HG02623 (cell line): ENCODE measurements at regions not wholly inside any gene's neighbourhood (a gene's known extent, or its start where the extent isn't known, plus 50 kb on each side); places are given as distances from the start of the nearest gene placed in this dataset.
"Not testable (repeated sequence)": the region's sequence is repeated elsewhere in the genome, so short reads cannot be mapped to it uniquely, and the experiment has no call there.

ENCODE experiments used
- ATAC-seq: cut with Tn5 transposase; IDR thresholded peaks from one replicate; pipeline ENCODE4 v1.9.1; 2021; ENCODE audit warnings: moderate library complexity; ENCODE audit not compliant: unreplicated experiment

DNA sequence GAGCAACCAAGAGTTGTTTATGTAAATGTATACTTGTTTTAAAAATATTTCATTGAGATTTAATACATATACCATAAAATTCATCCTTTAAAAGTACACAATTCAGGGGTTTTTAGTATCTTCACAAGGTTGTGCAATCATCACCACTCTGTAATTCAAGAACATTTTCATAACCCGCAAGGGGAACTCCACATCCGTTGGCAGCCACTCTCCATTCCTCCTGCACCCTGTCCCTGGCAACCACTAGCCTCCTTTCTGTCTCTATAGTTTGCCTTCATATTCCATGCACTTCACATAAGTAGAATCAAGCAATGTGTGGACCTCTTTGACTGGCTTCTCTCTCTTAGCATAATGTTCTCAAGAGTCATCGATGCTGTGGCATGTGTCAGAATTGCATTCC, 104.2 kb upstream of the PDE10A start:
- ATAC-seq: no peak

DNA sequence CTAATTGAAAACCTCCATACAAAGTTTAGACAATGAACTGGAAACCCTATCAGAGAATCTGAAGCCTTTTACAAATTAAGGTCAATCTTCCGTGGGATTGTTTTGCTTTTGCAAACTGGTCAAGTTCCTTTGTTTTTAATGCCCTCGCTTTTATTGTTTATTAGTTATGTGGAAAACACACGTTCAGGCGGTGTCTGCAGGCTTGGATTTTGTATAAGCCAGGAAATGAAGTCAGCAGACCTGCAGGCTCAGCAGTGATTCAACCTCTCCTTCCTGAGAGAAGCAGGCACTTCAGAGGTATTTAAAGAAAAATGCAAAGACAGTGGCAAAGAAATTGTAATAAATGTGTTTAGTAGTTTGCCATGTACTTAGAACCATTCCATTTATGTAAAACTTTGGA, 103.4 kb upstream of the PDE10A start:
- no peak for ATAC-seq

- ATAC-seq: no peak
These were observed 103.0 kb upstream of the PDE10A start for GRCh38 chr6:165766026-165766425.

DNA sequence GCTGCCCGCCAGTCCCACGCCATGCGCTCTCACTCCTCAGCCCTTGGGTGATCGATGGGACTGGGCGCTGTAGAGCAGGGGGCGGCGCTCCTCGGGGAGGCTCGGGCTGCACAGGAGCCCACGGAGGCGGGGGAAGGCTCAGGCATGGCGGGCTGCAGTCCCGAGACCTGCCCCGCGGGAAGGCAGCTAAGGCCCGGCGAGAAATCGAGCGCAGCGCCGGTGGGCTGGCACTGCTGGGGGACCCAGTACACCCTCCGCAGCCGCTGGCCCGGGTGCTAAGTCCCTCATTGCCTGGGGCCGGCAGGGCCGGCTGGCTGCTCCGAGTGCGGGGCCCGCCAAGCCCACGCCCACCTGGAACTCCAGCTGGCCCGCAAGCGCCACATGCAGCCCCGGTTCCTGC, 102.2 kb upstream of the PDE10A start:
- not testable (repeated sequence) for ATAC-seq

DNA sequence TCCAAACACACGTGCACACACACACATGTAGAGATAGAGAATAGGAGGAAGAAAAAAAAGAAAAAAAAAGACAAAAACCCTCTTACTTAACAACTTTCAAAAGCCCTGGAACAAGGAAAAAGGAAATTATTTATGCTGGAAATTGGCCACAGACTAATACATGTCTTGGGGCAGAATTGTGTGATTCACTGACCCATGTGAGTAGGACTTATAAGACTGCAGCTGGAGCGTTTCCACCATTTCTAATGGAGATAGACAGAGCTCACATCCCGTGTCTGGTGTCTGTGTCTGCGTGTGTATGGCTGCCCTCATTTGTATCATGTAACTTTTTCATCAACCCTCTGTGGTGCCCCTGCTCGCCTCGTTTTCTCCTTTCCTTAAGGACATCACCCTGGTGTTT, 99.8 kb upstream of the PDE10A start:
- no peak for ATAC-seq

GRCh38 chr6:165762125-165762524, 99.1 kb upstream of the PDE10A start:
- ATAC-seq: no peak

DNA sequence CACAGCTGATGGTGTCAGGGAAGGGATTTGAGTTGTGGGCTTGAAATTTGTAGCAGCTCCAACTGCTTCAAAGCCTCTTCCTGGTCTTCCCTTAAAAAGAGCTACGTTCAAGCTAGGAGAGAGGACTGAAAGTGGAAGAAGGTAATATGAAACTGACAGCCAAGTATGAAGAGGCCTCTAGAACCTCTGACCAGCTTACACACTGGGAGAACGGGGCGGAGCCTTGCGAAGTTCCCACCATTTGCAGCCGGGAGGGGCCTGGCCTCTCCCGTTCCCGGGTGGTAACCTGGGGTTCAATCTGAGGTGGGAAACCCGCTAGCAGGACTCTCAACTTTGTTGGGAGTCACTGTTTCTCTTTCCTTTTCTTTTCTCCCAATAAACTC, 97.8 kb upstream of the PDE10A start:
- ATAC-seq: no peak

GRCh38 chr6:165760126-165760802, 97.2 kb upstream of the PDE10A start:
- no peak for ATAC-seq

DNA sequence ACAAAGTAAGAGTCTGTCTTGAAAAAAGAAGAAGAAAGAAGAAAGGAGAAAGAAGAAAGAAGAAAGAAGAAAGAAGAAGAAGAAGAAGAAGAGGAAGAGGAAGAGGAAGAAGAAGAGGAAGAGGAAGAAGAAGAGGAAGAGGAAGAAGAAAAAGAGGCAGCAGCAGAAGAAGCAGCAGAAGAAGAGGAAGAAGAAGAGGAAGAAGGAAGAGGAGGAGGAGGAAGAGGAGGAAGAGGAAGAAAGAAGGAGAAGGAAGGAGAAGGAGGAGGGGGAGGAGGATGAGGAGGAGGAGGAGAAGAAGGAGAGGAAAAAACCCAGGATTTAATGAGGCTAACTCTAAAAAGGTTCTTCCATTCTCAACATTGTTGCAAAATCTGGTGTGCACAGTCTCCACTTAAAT, 95.4 kb upstream of the PDE10A start:
- no peak for ATAC-seq

GRCh38 chr6:165755583-165755982, 92.5 kb upstream of the PDE10A start:
- ATAC-seq: no peak

DNA sequence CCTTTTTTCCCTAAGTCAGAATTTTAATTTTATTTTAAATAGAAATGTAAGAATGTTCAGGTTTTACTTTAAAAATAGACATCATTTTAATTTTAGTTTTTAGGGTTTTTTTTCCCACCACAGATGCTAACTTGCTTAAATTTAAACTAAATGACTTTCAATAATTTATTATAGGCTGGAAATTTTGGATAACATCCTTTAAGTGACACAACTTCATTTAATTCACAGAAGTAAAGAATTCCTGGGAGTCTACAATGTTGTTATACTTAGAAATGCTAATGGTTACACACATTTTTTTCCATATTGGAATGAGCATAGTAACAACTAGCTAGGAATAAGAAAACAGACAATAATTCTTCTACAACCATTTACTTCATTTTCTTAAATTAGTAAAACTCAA, 90.5 kb upstream of the PDE10A start:
- no peak for ATAC-seq

DNA sequence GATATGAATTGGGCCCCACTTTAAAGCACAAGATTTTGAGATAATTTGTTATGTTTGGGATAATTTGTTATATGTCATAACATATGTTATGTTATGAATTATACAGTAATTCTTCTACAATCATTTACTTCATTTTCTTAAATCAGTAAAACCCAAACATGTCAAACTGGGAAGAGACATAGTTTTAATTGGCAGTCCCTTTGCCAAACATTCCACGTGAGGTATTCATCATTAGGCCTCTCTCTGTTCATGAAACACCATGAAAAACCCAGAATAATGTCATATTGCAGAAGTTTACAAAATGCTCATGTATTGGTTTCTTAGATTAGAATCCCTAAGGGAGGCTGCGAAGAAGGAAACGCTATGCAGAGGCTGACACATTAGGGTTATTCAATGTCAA, 89.4 kb upstream of the PDE10A start:
- no peak for ATAC-seq

- no peak for ATAC-seq
These were observed 88.4 kb upstream of the PDE10A start for GRCh38 chr6:165751486-165751885.

GRCh38 chr6:165749163-165749562, 86.1 kb upstream of the PDE10A start:
- no peak for ATAC-seq

DNA sequence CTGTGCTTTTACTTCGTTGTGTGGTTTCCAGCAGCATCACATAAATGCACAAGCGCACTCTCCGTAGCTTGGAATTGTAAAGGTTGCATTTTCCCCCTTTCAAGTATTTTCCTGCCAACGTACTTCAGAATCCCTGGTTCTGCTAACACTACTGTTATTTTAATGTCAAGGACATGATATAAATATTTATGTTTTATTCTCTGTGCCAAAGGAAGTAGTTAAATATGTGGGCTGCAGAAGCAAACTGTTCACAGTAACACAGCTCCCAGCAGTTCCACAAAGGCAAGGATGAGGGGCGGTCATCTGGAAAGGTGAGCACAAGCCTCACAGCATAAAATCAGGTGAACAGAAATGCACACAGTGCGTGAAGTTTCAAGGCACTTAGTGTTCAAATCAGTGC, 85.3 kb upstream of the PDE10A start:
- no peak for ATAC-seq

DNA sequence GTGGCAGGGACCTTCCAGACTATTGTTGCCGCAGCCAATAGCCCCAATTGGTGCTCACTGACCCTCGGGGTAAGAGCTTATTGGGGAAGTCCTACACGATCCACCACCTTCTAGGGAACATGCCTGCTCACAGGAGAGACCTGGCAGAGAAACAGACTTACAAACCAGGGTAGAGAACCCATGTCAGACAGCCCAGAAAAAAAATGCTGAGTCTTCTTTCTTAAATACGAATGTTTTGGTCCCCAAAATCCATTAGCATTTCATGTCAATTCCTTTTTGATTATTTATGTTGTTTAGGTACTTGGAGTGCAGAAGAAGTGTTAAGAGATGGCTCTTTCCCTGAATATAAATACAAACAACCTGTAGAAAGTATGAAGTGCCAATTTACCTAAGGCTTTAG, 84.9 kb upstream of the PDE10A start:
- ATAC-seq: no peak

DNA sequence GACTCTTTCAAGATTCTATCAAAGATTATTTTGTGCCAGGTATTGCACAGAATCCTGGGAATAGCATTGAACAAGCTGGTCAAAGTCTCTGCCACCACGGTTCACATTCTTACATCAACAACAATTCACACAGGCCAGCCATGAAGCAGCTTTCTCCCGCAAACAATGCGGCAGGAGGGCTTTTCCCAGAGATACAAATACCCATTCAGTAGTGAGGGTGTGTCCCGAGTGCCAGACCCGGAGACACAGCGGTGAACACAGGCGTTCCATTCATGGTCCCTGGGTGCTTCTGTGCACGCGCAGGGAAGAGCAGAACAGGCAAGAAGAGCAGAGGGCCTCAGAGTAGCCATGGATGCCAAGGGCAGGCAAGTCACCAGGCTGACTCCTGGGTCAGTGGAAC, 83.3 kb upstream of the PDE10A start:
- no peak for ATAC-seq

- no peak for ATAC-seq
These were observed 82.5 kb upstream of the PDE10A start for GRCh38 chr6:165745492-165745891.

- ATAC-seq: no peak
These were observed 81.7 kb upstream of the PDE10A start for GRCh38 chr6:165744555-165745228.

DNA sequence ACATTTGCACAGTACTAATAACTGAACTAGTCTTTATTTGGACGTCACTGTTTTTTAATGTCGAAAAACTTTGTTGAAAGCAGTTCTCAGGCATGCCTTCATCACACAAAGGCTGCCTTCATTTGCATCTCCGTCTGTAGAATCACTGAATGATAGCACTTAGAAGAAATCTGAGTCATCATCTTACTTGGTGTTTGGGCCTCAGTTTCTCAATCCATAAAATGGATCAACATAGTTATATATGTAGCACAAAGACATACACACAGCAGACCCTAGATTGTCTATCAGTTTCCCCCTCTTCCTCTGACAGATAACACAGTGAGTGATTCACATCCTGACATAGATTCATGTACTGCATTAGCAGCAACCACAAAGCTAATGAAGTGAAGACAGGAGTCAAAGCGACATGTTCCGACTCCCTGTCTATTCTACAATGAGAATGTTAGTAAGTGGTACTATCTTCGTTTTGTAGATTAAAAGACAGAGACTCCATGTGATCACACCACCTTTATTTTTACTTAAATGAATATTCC, 80.4 kb upstream of the PDE10A start:
- no peak for ATAC-seq

DNA sequence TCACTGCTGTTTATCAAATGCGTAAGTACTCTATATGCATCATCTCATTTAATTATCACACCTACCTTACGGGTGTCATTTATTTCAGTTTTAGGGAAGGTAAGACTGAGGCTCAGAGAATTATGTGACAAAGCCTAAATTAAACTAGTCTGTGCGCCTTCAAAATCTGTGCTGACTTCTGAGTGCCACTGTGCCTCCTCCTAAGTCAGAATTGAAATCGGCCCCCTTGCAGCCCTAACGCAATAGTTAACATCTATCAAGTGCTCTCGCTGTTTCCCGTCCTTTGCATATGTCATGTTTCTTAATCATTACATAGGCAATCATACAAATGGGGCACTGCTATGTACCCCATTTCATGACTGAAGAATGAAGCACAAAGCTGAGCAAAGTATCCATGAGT, 79.0 kb upstream of the PDE10A start:
- no peak for ATAC-seq

DNA sequence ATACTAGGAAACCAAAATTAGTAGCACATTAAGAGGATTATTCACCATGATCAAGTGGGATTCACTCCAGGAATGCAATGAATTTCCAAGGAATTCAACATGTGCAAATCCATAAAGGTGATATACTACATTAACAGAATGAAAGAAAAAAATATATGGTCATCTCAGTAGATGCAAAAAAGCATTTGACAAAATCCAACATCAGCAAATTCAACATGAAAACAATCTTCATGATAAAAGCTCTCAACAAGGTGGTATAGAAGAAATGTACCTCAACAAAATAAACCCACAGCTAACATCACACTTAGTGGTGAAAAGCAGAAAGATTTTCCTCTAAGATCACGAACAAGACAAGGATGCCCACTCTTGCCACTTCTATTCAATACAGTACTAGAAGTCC, 74.4 kb upstream of the PDE10A start:
- ATAC-seq: no peak

DNA sequence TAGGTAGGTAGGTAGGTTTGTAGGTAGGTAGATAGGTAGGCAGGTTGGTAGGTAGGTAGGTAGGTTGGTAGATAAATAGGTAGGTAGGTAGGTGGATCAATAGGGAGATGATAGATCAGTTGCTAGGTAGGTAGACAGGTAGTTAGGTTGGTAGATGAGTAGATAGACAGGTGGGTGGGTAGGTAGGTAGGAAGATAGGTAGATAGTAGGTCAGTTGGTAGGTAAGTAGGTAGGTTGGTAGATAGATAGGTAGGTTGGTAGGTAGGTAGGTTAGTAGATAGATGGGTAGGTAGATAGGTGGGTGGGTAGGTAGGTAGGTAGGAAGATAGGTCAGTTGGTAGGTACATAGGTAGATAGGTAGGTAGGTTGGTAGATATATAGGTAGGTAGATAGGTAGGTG, 72.0 kb upstream of the PDE10A start:
- ATAC-seq: no peak
